ENCODE measurements at regions not wholly inside any gene's neighbourhood (a gene's known extent, or its start where the extent isn't known, plus 50 kb on each side); places are given as distances from the start of the nearest gene placed in this dataset.

- no TSS peak for BruUV-seq (replicated peaks)
- TF ChIP-seq CTCF (conservative IDR thresholded peaks at IDR 0.05; ENCODE audit: low read depth, low read length), result no peak
- TF ChIP-seq EZH2 (IDR thresholded peaks at IDR 0.05; ENCODE audit: borderline replicate concordance, low read depth, low read length, poor library complexity, severe bottlenecking), result no peak
- H3K4me1 ChIP-seq (ENCODE audit: insufficient read depth, low read length, poor library complexity, severe bottlenecking), result no peaks in the 10 kb centered on the region
- H3K27me3 ChIP-seq (replicated peaks; ENCODE audit: insufficient read depth, low read depth, low read length, poor library complexity), result peaks cover 98% of the 10 kb centered on the region
- CTCF ChIA-PET, result no interaction called here
- H3K4me3 ChIP-seq (ENCODE audit: low read depth, low read length, poor library complexity, severe bottlenecking), result no peak overlapping the region
- no peaks in the 10 kb centered on the region for H3K36me3 ChIP-seq (ENCODE audit: insufficient read depth, low read length, poor library complexity, severe bottlenecking)
- intact Hi-C loops (cut with micrococcal nuclease; ENCODE audit: unreplicated experiment), result no loop called here
- DNase-seq (ENCODE audit: low spot score), result no peak
- no peaks in the 10 kb centered on the region for H3K9me3 ChIP-seq (ENCODE audit: low read depth, low read length, poor library complexity, severe bottlenecking)
- H3K27ac ChIP-seq (ENCODE audit: low read depth, low read length, poor library complexity, severe bottlenecking), result no peak overlapping the region
- POLR2A ChIA-PET (ENCODE audit: low non-redundant PET), result no interaction called here
Observed at GRCh38 chr5:5638211-5638610, 215.7 kb downstream of the ICE1 start.

- CTCF ChIA-PET, result no interaction called here
- peaks cover 98% of the 10 kb centered on the region for H3K27me3 ChIP-seq (replicated peaks; ENCODE audit: insufficient read depth, low read depth, low read length, poor library complexity)
- no TSS peak for BruUV-seq (replicated peaks)
- TF ChIP-seq CTCF (conservative IDR thresholded peaks at IDR 0.05; ENCODE audit: low read depth, low read length), result no peak
- TF ChIP-seq EZH2 (IDR thresholded peaks at IDR 0.05; ENCODE audit: borderline replicate concordance, low read depth, low read length, poor library complexity, severe bottlenecking), result no peak
- no peaks in the 10 kb centered on the region for H3K9me3 ChIP-seq (ENCODE audit: low read depth, low read length, poor library complexity, severe bottlenecking)
- POLR2A ChIA-PET (ENCODE audit: low non-redundant PET), result no interaction called here
- no peak overlapping the region for H3K4me3 ChIP-seq (ENCODE audit: low read depth, low read length, poor library complexity, severe bottlenecking)
- no peaks in the 10 kb centered on the region for H3K36me3 ChIP-seq (ENCODE audit: insufficient read depth, low read length, poor library complexity, severe bottlenecking)
- H3K27ac ChIP-seq (ENCODE audit: low read depth, low read length, poor library complexity, severe bottlenecking), result no peak overlapping the region
- DNase-seq (ENCODE audit: low spot score), result no peak
- H3K4me1 ChIP-seq (ENCODE audit: insufficient read depth, low read length, poor library complexity, severe bottlenecking), result no peaks in the 10 kb centered on the region
- intact Hi-C loops (cut with micrococcal nuclease; ENCODE audit: unreplicated experiment), result no loop called here
Observed at GRCh38 chr5:5637173-5637572, 214.7 kb downstream of the ICE1 start.

GRCh38 chr5:5634817-5635216 lies 212.3 kb downstream of the ICE1 start:
- Histone ChIP-seq H3K4me3 (ENCODE audit: low read depth, low read length, poor library complexity, severe bottlenecking) (no peak overlapping the region), H3K27ac (ENCODE audit: low read depth, low read length, poor library complexity, severe bottlenecking) (no peak overlapping the region), H3K27me3 (replicated peaks; ENCODE audit: insufficient read depth, low read depth, low read length, poor library complexity) (peaks cover 98% of the 10 kb centered on the region), H3K4me1 (ENCODE audit: insufficient read depth, low read length, poor library complexity, severe bottlenecking) (no peaks in the 10 kb centered on the region), H3K36me3 (ENCODE audit: insufficient read depth, low read length, poor library complexity, severe bottlenecking) (no peaks in the 10 kb centered on the region), H3K9me3 (ENCODE audit: low read depth, low read length, poor library complexity, severe bottlenecking) (no peaks in the 10 kb centered on the region)
- ChIA-PET POLR2A (ENCODE audit: low non-redundant PET) (no interaction called here), CTCF (no interaction called here)
- intact Hi-C loops (cut with micrococcal nuclease; ENCODE audit: unreplicated experiment), result no loop called here
- no peak for DNase-seq (ENCODE audit: low spot score)
- no TSS peak for BruUV-seq (replicated peaks)
- no peak for TF ChIP-seq CTCF (conservative IDR thresholded peaks at IDR 0.05; ENCODE audit: low read depth, low read length)
